ENCODE measurements at regions not wholly inside any gene's neighbourhood (a gene's known extent, or its start where the extent isn't known, plus 50 kb on each side); places are given as distances from the start of the nearest gene placed in this dataset.
"Not testable (repeated sequence)": the region's sequence is repeated elsewhere in the genome, so short reads cannot be mapped to it uniquely, and the experiment has no call there.

DNA sequence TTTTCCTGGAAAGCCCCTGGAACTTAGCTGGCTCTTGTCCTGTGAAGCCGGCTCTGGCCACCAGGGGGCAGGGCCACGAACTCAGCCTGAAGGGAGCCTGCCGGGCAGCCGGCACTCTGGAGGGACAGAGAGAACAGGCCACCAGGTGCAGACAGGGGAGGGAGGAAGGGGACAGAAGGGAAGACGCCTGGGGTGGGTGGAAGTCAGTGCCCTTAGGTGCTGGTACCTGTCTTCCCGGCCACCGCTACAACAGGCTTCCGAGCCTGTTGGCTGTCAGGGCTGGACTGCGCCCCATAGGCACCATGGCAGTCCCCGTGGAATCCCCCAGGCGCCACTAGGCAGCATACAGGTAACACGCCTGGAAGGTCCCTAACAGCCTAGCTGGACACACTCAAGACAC, 59.6 kb downstream of the GOLGA8B start:
- TF ChIP-seq HDGF (IDR thresholded peaks at IDR 0.05; ENCODE audit: borderline replicate concordance); SP1 (IDR thresholded peaks at IDR 0.05); FOXK2 (IDR thresholded peaks at IDR 0.05): not testable (repeated sequence)
